ENCODE measurements at regions not wholly inside any gene's neighbourhood (a gene's known extent, or its start where the extent isn't known, plus 50 kb on each side); places are given as distances from the start of the nearest gene placed in this dataset.

DNA sequence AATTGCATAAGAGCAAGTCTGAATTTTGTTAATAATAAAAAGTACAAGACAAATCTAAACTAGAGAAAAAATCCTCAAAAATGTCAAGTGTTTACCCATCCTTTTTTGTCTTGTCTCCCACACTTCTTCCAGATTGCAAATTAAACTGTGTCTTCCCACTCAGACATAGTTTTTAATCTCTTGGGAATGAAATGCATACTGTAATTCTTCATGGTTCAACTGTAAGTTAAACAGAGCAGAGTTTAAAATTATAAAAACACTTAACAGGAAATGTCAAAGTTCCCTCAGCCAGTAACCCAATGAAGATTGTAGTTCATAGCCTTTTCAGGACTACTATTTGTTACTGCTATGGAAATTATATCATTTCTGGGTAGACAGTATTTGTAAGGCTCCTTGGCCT lies 171.8 kb downstream of the UBE2E3 start:
- DNase-seq = no peak

DNA sequence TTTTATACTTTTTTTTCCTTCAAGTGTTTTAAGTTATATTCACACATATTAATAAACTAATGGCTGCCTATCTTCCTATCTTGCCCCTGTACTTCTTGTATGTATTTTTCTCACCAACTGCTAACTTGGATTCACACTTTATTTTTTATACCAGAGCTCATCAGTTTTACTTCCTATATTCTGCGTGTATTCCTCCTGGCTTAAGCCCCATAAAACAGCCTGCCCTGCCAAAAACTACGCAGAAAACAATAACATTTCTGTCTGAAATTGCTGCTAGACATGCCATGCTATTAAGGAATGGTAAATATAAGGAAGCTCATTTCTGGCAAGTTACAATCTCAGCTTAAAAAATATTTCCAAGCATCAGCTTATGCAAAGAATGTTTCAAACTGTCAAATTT lies 172.3 kb downstream of the UBE2E3 start:
- DNase-seq = no peak

GRCh38 chr2:181153886-181154285 lies 173.5 kb downstream of the UBE2E3 start:
- no peak for DNase-seq

- no peak for DNase-seq
These were observed 176.9 kb downstream of the UBE2E3 start for GRCh38 chr2:181157326-181157725.

DNA sequence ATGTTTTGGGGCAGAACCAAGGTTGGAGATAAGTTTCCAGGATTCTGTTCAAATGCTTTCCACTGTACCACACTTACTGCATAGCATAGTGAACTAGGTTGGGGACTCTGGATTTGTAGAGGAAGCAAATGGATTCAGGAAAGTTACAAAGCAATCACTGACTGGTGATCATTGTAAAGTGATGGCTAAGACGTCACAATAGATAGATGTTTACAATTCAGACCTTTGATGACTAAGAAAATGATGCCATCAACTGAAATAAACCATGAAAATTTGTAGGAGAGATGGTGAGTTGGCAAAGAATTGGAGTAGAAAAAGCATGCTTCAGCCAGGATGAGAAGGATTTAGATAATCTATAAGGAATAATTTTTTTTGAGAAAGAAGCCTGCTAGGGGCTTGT lies 178.0 kb downstream of the UBE2E3 start:
- DNase-seq = no peak

DNA sequence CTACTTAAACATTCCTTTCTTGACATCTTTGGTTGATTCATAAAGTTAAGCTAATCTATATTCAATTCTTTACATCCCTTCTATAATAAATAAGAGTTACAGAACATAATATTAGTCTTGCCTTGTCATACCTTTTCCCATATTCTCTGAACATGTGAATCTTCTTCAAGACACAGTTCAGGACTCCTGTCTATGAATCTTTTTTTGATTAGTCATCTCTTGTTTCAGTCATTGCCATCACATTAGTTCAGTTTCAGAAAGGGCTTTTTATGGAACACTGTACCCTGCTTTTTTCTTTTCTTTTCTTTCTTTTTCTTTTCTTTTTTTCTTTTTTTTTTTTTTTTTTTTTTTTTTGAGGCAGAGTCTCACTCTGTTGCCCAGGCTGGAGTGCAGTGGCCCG lies 181.2 kb downstream of the UBE2E3 start:
- no peak for DNase-seq

GRCh38 chr2:181163139-181163538 lies 182.7 kb downstream of the UBE2E3 start:
- no peak for DNase-seq

GRCh38 chr2:181163691-181164090 lies 183.3 kb downstream of the UBE2E3 start:
- no peak for DNase-seq

DNA sequence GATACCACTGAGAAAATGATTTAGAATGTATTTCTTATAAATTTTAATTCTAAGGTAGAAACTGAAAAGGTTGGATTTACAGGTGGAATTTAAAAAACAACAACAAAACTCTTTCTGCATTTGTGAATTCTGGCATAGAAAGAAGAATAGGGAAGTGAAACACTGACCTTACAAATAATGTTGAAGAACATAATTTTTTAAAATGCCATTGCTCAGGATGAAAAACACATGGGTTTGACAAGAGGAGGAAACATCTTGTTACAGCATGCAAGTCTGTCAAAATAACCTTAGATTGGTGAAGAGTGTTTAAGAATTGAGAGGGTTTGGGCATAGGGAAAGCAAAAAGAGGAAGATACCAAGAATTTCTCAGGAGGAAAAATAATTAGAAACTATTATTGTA lies 184.3 kb downstream of the UBE2E3 start:
- no peak for DNase-seq

- peak in 1 of 2 donors; percentile 30 for DNase-seq
These were observed 184.9 kb downstream of the UBE2E3 start for GRCh38 chr2:181165199-181165868.

GRCh38 chr2:181169503-181169902 lies 189.1 kb downstream of the UBE2E3 start:
- no peak for DNase-seq

GRCh38 chr2:181170256-181170655 lies 189.9 kb downstream of the UBE2E3 start:
- DNase-seq = no peak

DNA sequence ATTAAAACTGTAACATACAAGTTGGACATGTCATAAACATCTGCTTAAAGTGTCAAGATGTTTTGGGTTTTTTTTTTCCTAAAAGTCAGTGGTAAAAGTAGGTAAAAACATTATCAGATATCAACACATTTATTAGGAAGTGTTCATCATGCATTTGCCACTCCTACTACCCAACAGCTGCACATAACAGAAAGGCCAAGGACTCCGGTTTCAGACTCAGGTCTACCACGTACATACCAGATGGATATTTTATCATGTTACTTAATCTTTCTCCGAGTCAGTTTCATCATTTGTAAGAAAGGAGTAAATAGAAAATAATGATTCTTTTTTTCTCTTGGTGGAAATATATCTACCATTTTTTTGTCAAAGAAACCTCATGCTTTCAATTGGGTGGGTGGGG lies 192.3 kb downstream of the UBE2E3 start:
- DNase-seq = no peak

GRCh38 chr2:181174611-181175580 lies 194.5 kb downstream of the UBE2E3 start:
- no peak for DNase-seq

- DNase-seq = no peak
These were observed 196.1 kb downstream of the UBE2E3 start for GRCh38 chr2:181176540-181176939.

DNA sequence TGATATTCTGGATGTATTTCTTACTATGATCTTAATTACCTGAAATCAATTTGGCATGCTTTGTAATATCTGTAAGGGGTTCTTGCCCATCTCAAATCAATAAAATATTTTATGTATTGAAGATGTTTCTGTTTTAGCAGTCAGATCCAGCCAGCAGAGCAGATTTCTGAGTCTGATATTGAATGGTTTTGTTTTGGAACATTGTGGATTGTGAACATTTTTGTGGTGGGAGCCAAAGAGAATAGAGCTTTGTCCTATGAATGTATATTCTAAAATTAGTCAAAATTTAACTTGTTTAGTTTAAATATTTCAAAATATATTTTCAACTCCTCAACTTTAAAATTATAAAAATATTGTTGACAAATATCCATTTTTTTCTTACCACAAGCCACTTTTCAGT lies 197.0 kb downstream of the UBE2E3 start:
- no peak for DNase-seq

DNA sequence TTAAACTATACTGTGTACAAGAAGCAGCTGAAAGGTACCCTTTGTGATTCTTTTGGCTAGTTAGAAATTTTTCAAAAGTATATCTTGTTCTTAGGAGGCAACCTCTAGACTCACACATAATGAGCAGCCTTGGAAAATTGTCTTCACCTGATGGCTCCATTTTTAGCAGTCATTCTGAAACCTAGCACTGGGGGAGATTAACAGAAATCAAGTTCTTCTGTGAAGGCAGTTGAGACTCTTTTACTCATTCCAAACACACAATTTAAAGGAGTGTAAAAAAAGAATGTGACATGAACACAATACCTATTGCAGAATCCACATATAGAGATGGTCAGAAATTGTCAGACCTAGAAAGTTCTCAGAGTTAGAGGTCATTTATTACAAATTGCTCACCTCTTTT lies 197.7 kb downstream of the UBE2E3 start:
- no peak for DNase-seq

- peak; percentile 30 to 44 for DNase-seq
These were observed 198.5 kb downstream of the UBE2E3 start for GRCh38 chr2:181178823-181179412.

DNA sequence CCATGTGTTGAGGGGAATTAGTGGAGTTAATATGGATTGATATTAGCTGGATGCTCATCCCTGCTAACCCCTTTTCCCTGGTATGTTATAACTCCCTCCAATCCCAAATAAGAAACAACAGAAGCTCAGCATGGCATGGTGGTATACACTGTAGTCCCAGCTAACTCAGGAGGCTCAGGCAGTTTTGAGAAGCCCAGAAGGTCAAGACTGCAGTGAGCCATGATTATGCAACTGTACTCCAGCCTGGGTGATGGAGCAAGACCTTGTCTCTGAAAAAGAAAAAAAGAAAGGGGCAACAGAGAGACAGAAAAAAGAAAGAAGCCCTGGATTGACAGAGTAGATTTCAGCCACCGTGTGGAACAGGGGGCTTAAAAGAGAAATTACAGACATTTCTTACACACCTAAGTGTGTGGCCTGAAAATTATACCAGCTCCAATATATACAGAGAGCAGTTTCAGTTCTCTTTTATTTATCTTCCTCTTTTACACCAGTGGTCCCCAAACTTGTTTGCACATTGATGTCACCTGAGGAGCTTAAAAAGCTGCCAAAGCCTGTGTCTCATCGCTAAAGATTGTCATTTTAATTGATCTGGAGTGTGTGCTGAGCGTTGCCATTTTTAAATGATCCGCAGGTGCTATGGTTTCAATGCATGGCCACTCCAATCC lies 203.6 kb downstream of the UBE2E3 start:
- no peak for DNase-seq

- DNase-seq = no peak
These were observed 205.0 kb downstream of the UBE2E3 start for GRCh38 chr2:181185421-181185820.

- no peak for DNase-seq
These were observed 205.5 kb downstream of the UBE2E3 start for GRCh38 chr2:181185948-181186347.

GRCh38 chr2:181188605-181189004 lies 208.2 kb downstream of the UBE2E3 start:
- DNase-seq = no peak

DNA sequence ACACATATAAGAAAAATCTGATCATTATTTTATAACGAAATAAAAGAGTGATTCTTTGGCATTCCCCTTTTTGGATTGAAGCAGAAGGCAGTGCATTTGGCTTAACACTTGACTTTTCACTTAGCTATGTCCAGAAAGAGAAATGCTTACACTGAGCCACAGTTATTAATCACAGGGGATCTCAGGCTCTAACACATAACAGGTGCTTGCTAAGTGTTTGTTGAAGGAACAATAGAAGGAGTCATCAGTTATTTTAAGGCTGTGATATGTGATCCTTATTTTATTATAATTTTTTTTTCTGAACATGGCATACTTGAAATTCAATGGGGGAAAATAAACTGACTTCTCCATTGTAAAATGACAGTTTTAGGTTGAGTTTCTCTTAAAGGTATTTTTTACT lies 209.5 kb downstream of the UBE2E3 start:
- DNase-seq = no peak

Data from activated CD4-positive, alpha-beta T cell treated with anti-CD3 and anti-CD28 coated beads for 4 hours (primary cell).